ENCODE measurements at regions not wholly inside any gene's neighbourhood (a gene's known extent, or its start where the extent isn't known, plus 50 kb on each side); places are given as distances from the start of the nearest gene placed in this dataset.

DNA sequence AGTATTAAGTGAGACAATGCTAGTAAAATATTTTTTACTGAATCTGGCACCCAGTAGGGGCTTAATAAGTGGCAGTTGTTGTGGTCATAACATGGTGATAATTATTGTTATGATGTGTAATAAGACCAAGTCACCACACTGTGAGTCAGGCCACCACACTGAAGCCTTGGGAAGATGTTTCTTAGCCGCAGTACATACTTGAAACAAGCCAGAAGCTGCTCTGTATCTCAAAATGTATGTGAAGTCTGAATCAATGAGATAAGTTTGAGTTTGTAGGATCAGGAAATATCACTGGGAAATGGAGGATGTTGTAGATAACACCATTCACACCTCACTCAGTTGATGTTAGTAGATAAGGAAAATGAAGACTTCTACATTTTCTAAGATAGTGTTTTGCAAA is 51.3 kb upstream of the PTPN3 start:
- no peak for DNase-seq

- no peak for DNase-seq
These were observed 53.5 kb upstream of the PTPN3 start for GRCh38 chr9:109551651-109552050.

- no peak for DNase-seq
These were observed 57.1 kb upstream of the PTPN3 start for GRCh38 chr9:109555215-109555614.

- DNase-seq, result no peak
These were observed 58.0 kb upstream of the PTPN3 start for GRCh38 chr9:109556061-109556460.

DNA sequence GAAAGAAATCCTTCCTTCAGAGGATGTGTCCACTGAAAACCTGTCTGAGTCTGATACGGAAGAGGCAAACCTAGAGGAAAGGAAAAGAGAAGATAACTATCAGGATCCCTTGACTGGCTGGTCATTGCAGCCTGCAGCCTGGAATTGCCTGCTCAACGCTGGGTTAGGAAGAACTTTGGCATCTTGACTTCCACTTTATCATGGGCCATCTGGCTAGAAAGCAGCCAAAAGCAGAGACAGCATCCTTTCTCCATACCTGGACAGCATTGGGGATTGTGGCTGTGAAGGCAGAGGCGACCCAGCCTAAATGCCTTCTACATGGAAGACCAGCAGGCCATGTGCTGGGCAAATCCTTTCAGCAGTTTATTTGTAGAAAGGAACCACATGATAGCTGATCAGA is 58.7 kb upstream of the PTPN3 start:
- no peak for DNase-seq

- no peak for DNase-seq
These were observed 59.4 kb upstream of the PTPN3 start for GRCh38 chr9:109557481-109557880.

DNA sequence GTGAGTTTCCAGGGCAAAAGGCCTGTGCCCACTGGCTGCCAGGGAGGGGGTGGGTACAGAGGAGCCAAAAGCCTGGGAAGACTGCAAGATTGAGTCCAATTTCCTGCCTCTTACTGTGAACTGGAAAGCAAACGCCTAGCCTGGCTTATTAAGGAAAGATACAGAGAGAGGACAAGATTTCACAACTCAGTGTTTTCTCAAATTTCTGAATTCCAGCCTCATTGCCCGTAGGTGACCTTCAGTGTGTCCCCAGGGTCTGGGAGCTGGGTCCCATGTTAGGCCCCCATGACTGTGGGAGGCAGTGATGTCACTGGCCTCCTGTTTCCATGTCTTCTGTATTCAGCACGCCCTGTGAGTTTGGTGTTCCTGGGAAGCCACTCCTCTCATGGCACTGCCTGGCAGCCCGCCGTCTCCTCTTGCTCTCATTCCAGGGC is 60.6 kb upstream of the PTPN3 start:
- no peak for DNase-seq

DNA sequence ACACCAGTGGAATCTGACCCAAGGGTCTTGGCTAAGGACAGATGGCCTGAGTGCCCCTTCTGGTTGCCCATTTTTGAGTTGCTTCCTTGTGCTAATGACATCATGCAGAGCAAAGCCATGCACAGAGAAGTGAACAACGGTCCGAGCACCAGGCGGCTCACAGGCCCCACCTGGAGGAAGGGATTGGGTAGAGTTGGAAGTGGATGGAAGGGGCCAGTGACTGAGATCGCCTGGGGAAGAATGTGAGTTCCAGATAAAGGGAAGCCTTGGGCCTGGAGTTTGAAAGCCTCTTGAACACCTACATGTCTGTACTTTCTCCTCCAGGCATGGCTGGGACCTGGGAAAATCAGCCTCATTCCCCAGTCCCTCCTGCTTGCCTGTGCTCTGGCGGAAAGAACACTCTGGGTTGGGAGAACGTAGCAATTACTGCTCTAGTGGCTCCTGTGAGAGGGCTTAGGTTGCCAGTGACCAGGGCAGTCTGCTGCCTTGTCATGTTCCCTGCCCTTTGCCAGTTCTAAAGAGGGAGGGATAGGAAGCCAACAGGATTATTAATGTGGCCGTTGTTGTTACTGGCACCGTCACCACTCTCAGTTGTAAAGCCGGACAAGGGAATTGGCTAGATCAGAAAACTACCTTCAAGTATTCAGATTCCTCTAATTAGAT is 62.5 kb upstream of the PTPN3 start:
- no peak for DNase-seq

DNA sequence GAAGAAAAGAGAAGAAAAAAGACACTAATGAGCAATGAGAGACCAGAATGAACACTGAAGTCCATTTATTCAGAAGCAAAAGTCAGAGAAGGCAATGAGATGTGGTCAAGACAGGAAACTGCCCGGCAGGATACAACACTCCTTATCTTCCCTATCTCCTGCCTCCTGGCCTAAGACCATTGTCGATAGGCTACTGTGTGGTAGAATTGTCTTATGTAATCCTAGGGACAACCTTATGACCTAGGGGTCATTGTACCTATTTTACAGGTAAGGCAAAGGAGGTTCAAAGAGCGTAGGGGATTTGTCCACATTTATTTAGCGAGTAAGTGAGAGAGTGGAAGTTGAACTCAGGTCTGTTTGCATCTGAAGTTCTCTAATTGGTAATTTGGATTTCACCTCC is 63.0 kb upstream of the PTPN3 start:
- no peak for DNase-seq

DNA sequence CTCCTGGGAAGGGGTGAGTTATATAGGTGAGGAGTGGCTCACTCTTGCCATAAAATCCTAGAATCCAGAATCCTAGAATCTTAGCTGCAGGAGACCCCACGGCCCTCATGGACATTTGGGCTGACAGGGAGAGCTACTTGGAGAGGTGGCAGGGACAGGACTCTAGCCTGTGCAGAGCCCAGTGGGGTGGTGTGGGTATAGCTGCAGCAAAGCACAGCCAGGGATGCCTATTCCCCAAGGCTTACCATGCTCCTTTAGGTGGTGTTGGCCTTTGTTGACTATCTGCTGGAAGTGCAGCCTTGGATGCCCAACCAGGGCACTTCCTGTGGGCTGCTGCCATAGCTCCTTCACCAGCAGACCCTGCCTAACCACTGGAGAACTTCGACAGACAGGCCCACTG is 70.0 kb upstream of the PTPN3 start:
- no peak for DNase-seq

DNA sequence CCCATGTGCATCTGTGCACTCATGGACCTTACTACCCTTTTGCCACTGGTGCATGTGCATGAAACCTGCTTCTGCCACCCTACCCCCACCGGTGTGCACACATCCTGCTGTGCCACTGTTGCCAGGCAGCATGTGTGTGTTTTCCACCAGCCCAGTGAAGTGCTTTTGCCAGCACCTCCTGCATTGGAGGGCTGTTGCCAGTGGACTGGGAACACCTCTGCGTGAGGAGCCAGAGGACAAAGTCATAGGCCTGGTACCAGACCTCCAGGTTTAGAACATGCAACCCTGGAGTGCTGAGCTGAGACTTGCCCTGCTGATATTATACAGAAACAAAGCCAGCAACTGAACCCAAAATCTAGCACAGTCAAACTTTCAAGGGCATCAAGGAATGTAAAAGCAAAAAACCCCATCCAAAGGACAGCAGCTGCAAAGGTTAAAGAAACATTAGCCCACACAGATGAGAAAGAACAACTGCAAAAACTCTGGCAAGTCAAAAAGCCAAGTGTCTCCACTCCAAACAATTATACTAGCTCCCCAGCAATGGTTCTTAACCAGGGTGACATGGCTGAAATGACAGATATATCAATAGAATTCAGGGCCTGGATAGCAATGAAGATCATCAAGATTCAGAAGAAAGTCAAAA is 70.6 kb upstream of the PTPN3 start:
- no peak for DNase-seq

- DNase-seq, result peak; percentile 49
These were observed 76.2 kb upstream of the PTPN3 start for GRCh38 chr9:109574061-109574882.

DNA sequence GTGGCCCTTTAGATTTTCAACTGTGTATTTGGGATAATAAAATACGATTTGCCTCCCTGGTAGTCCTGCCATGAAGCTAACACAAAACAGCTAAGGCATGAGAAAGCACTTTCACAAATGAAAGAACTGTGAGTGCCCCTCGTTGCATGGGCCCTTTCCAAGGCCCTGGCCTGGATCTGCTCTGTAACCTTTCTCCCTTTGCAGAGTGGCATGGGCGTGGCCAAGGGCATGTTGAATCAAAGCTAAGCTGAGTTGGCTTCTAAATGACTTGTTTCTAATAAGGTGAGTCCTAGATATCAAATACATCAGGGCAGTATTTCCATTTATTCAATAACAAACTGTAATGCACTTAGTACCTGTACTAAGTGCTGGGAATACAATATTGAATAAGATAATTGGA is 78.7 kb upstream of the PTPN3 start:
- DNase-seq, result no peak

- DNase-seq, result no peak
These were observed 81.3 kb upstream of the PTPN3 start for GRCh38 chr9:109579191-109579948.

GRCh38 chr9:109582386-109582785 is 84.3 kb upstream of the PTPN3 start:
- DNase-seq, result no peak

DNA sequence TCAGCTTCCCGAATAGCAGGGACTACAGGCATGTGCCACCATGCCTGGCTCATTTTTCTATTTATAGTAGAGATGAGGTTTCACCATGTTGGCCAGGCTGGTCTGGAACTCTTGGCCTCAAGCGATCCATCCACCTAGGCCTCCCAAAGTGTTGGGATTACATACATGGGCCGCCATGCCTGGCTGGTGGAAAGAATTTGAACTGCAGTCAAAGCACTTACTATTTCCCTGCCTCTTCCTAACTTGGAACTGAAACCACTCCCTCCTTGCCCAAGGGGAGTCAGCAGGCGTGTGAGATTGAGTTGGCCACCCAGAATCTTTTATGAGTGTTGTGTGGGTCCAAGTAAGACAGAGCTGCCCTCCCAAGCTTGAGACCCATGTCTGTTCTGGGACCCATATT is 86.1 kb upstream of the PTPN3 start:
- no peak for DNase-seq

- DNase-seq, result no peak
These were observed 87.7 kb upstream of the PTPN3 start for GRCh38 chr9:109585796-109586195.

- DNase-seq, result no peak
These were observed 88.9 kb upstream of the PTPN3 start for GRCh38 chr9:109586993-109587392.

GRCh38 chr9:109588415-109588814 is 90.3 kb upstream of the PTPN3 start:
- DNase-seq, result no peak

DNA sequence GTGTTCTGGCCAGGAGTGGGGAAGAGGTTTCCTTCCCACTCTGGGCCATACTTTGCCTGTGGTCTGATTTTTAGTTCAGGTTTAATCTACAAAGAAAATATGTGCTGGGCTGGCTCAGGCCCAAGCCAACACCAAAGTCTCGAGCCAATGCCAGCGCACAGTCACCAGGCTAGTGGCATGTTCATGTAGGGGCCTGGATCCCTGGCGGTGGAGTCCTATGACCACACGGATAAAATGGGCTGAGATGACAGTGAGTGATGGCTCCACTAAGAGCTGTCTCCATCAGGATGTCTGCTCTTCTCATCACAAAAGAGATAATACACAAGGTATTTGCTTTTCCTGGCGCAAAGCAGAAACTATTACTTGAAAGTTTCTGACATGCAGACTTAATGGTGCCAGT is 92.9 kb upstream of the PTPN3 start:
- DNase-seq, result no peak

- no peak for DNase-seq
These were observed 93.6 kb upstream of the PTPN3 start for GRCh38 chr9:109591691-109592090.

GRCh38 chr9:109593612-109594011 is 95.5 kb upstream of the PTPN3 start:
- DNase-seq, result no peak

GRCh38 chr9:109597496-109597895 is 99.4 kb upstream of the PTPN3 start:
- DNase-seq, result no peak
